ENCODE measurements at regions not wholly inside any gene's neighbourhood (a gene's known extent, or its start where the extent isn't known, plus 50 kb on each side); places are given as distances from the start of the nearest gene placed in this dataset.

- no peaks in the 10 kb centered on the region for H3K27me3 ChIP-seq (replicated peaks; ENCODE audit: control insufficient read depth, insufficient read depth, low read length)
- no peaks in the 10 kb centered on the region for H3K4me1 ChIP-seq
- no peak overlapping the region for H3K4me3 ChIP-seq (ENCODE audit: low read depth, low read length)
- Mint-ChIP-seq H3K9me3 (ENCODE audit: unreplicated experiment) (peaks cover 33% of the 10 kb centered on the region), H3K27me3 (ENCODE audit: insufficient read depth, unreplicated experiment) (no peaks in the 10 kb centered on the region), H3K4me3 (ENCODE audit: unreplicated experiment) (no peak overlapping the region), H3K4me1 (ENCODE audit: low read depth, unreplicated experiment) (no peaks in the 10 kb centered on the region), H3K36me3 (ENCODE audit: insufficient read depth, unreplicated experiment) (no peaks in the 10 kb centered on the region), H3K27ac (ENCODE audit: unreplicated experiment) (no peak overlapping the region)
- BruUV-seq (replicated peaks) = no TSS peak
- no peak for TF ChIP-seq CTCF (IDR thresholded peaks at IDR 0.05; ENCODE audit: insufficient read depth in 1 of 2, low read depth in 1 of 2, low read length in 1 of 2, severe bottlenecking in 1 of 2, unreplicated experiment in 1 of 2)
- H3K36me3 ChIP-seq (ENCODE audit: control insufficient read depth, insufficient read depth, low read length) = no peaks in the 10 kb centered on the region
- ChIA-PET POLR2A (no interaction called here), CTCF (no interaction called here)
- intact Hi-C loops (cut with micrococcal nuclease; ENCODE audit: unreplicated experiment) = no loop called here
- no peak for DNase-seq
- H3K9me3 ChIP-seq = peaks cover 3% of the 10 kb centered on the region; the same call in 1 of the 2 replicates
Observed at GRCh38 chr12:19706936-19707335, 267.6 kb downstream of the AEBP2 start.

GRCh38 chr12:19707948-19708409, 268.7 kb downstream of the AEBP2 start:
- Histone ChIP-seq H3K36me3 (ENCODE audit: control insufficient read depth, insufficient read depth, low read length) (no peaks in the 10 kb centered on the region), H3K4me1 (no peaks in the 10 kb centered on the region), H3K27me3 (replicated peaks; ENCODE audit: control insufficient read depth, insufficient read depth, low read length) (no peaks in the 10 kb centered on the region), H3K4me3 (ENCODE audit: low read depth, low read length) (no peak overlapping the region), H3K9me3 (0 out of 2 replicates have a peak, but pooled peaks cover 3% of the 10 kb centered on the region)
- H3K9me3 Mint-ChIP-seq (ENCODE audit: unreplicated experiment) = peaks cover 33% of the 10 kb centered on the region
- H3K4me1 Mint-ChIP-seq (ENCODE audit: low read depth, unreplicated experiment) = no peaks in the 10 kb centered on the region
- H3K27me3 Mint-ChIP-seq (ENCODE audit: insufficient read depth, unreplicated experiment) = no peaks in the 10 kb centered on the region
- no peaks in the 10 kb centered on the region for H3K36me3 Mint-ChIP-seq (ENCODE audit: insufficient read depth, unreplicated experiment)
- CTCF ChIA-PET = no interaction called here
- intact Hi-C loops (cut with micrococcal nuclease; ENCODE audit: unreplicated experiment) = no loop called here
- no peak for DNase-seq
- no peak overlapping the region for H3K27ac Mint-ChIP-seq (ENCODE audit: unreplicated experiment)
- H3K4me3 Mint-ChIP-seq (ENCODE audit: unreplicated experiment) = no peak overlapping the region
- BruUV-seq (replicated peaks) = no TSS peak
- POLR2A ChIA-PET = no interaction called here
- TF ChIP-seq CTCF (IDR thresholded peaks at IDR 0.05; ENCODE audit: insufficient read depth in 1 of 2, low read depth in 1 of 2, low read length in 1 of 2, severe bottlenecking in 1 of 2, unreplicated experiment in 1 of 2) = peak in 1 of 2 experiments; percentile 22

- Mint-ChIP-seq H3K4me1 (ENCODE audit: low read depth, unreplicated experiment) (no peaks in the 10 kb centered on the region), H3K27me3 (ENCODE audit: insufficient read depth, unreplicated experiment) (no peaks in the 10 kb centered on the region), H3K36me3 (ENCODE audit: insufficient read depth, unreplicated experiment) (no peaks in the 10 kb centered on the region), H3K27ac (ENCODE audit: unreplicated experiment) (no peak overlapping the region), H3K9me3 (ENCODE audit: unreplicated experiment) (peaks cover 42% of the 10 kb centered on the region), H3K4me3 (ENCODE audit: unreplicated experiment) (no peak overlapping the region)
- Histone ChIP-seq H3K9me3 (0 out of 2 replicates have a peak, but pooled peaks cover 3% of the 10 kb centered on the region), H3K27me3 (replicated peaks; ENCODE audit: control insufficient read depth, insufficient read depth, low read length) (no peaks in the 10 kb centered on the region), H3K4me3 (ENCODE audit: low read depth, low read length) (no peak overlapping the region), H3K4me1 (no peaks in the 10 kb centered on the region), H3K36me3 (ENCODE audit: control insufficient read depth, insufficient read depth, low read length) (no peaks in the 10 kb centered on the region)
- BruUV-seq (replicated peaks) = no TSS peak
- ChIA-PET POLR2A (no interaction called here), CTCF (interaction anchor here (0.7 kb wide), 1 partner anchor 187 kb away, joined by 3 read pairs; no protein-coding TSS in a partner anchor)
- no peak for TF ChIP-seq CTCF (IDR thresholded peaks at IDR 0.05; ENCODE audit: insufficient read depth in 1 of 2, low read depth in 1 of 2, low read length in 1 of 2, severe bottlenecking in 1 of 2, unreplicated experiment in 1 of 2)
- intact Hi-C loops (cut with micrococcal nuclease; ENCODE audit: unreplicated experiment) = no loop called here
- no peak for DNase-seq
Observed at GRCh38 chr12:19709889-19710288, 270.6 kb downstream of the AEBP2 start.
